ENCODE measurements at regions not wholly inside any gene's neighbourhood (a gene's known extent, or its start where the extent isn't known, plus 50 kb on each side); places are given as distances from the start of the nearest gene placed in this dataset.

GRCh38 chr13:27858046-27858445, 61.8 kb upstream of the PDX1 start:
- TF ChIP-seq FOS (IDR thresholded peaks at IDR 0.05; ENCODE audit: low read depth, low read length) (no peak), CHD1 (IDR thresholded peaks at IDR 0.05; ENCODE audit: low read depth, low read length) (no peak), RAD21 (IDR thresholded peaks at IDR 0.05; ENCODE audit: low read length) (no peak), BHLHE40 (IDR thresholded peaks at IDR 0.05; ENCODE audit: low read depth, low read length) (no peak), USF2 (IDR thresholded peaks at IDR 0.05; ENCODE audit: low read depth, low read length) (no peak), RCOR1 (IDR thresholded peaks at IDR 0.05; ENCODE audit: insufficient replicate concordance, low read length) (no peak), RFX5 (IDR thresholded peaks at IDR 0.05; ENCODE audit: low read depth, low read length) (no peak), POLR2A (IDR thresholded peaks at IDR 0.05; ENCODE audit: low read depth, low read length) (no peak), CTCF (conservative IDR thresholded peaks at IDR 0.05; ENCODE audit: low read depth, low read length) (no peak), NFE2L2 (IDR thresholded peaks at IDR 0.05; ENCODE audit: low read depth, low read length) (no peak), ELK1 (IDR thresholded peaks at IDR 0.05; ENCODE audit: borderline replicate concordance, low read depth, low read length) (no peak), MAFK (IDR thresholded peaks at IDR 0.05; ENCODE audit: low read depth, low read length) (no peak), MXI1 (IDR thresholded peaks at IDR 0.05; ENCODE audit: borderline replicate concordance, low read depth, low read length) (no peak)
- no peak for ATAC-seq (ENCODE audit: low read depth)

More at GRCh38 chr13:27858046-27858445, 61.8 kb upstream of the PDX1 start:
- H4K91ac ChIP-seq (ENCODE audit: insufficient read depth, low read depth, low read length) = no peak overlapping the region
- dilution Hi-C loops (cut with HindIII; ENCODE audit: low sequenced_read_pairs, unreplicated experiment) (no loop called here), intact Hi-C loops (cut with micrococcal nuclease) (no loop called here), in situ Hi-C loops (cut with MboI; ENCODE audit: low sequenced_read_pairs) (no loop called here)
- H3K9me1 ChIP-seq (ENCODE audit: insufficient read depth, low read length) = no peaks in the 10 kb centered on the region
- H3K27me3 ChIP-seq (ENCODE audit: control insufficient read depth, insufficient read depth, low read length) = peaks cover 10% of the 10 kb centered on the region
- H3K36me3 ChIP-seq (ENCODE audit: control insufficient read depth, insufficient read depth, low read length) = no peaks in the 10 kb centered on the region
- H3K56ac ChIP-seq (ENCODE audit: extremely low read depth, insufficient read depth, low read length) = no peak overlapping the region
- no peak overlapping the region for H2BK5ac ChIP-seq (ENCODE audit: low read depth, low read length, poor library complexity, severe bottlenecking)
- no peak overlapping the region for H3K4ac ChIP-seq (ENCODE audit: low read depth, low read length)
- WGBS, 2 experiments (ENCODE audit: extremely low coverage in 2 of 2, insufficient read length in 1 of 2) = no CpG with 5 or more reads among the region's 5 CpGs
- H3K79me1 ChIP-seq (ENCODE audit: low read depth in 1 of 2, low read length in 2 of 2) = no peaks in the 10 kb centered on the region
- H3K4me1 ChIP-seq (ENCODE audit: control insufficient read depth, insufficient read depth, low read length) = no peaks in the 10 kb centered on the region
- no peak overlapping the region for H3K14ac ChIP-seq (replicated peaks; ENCODE audit: low read depth, low read length)
- DNase-seq = no peak
- H2AK9ac ChIP-seq (replicated peaks; ENCODE audit: low read depth, low read length, poor library complexity) = no peak overlapping the region
- no peak overlapping the region for H3K18ac ChIP-seq (ENCODE audit: low read depth, low read length)
- POLR2A ChIA-PET (ENCODE audit: unreplicated experiment) = no interaction called here
- H4K5ac ChIP-seq (ENCODE audit: low read depth, low read length) = no peak overlapping the region
- H2BK15ac ChIP-seq (ENCODE audit: low read depth, low read length) = no peak overlapping the region
- H3K4me3 ChIP-seq (ENCODE audit: insufficient read depth, low read depth, low read length) = no peak overlapping the region
- CTCF ChIA-PET = no interaction called here
- no peaks in the 10 kb centered on the region for H4K20me1 ChIP-seq (ENCODE audit: insufficient read depth, low read length)
- no peak overlapping the region for H3K27ac ChIP-seq (ENCODE audit: insufficient read depth, low read length)
- no peak overlapping the region for H3K23ac ChIP-seq (ENCODE audit: low read depth, low read length)
- H2AFZ ChIP-seq (replicated peaks; ENCODE audit: low read length, poor library complexity) = no peak overlapping the region
- BruUV-seq (replicated peaks) = no TSS peak
- H3K9ac ChIP-seq (ENCODE audit: low read depth, low read length) = no peak overlapping the region
- no peaks in the 10 kb centered on the region for H3K9me3 ChIP-seq (ENCODE audit: control insufficient read depth, insufficient read depth, low read length)
- H2BK120ac ChIP-seq (ENCODE audit: low read depth, low read length) = no peak overlapping the region
- no peak overlapping the region for H2BK20ac ChIP-seq (ENCODE audit: low read depth, low read length)
- H4K8ac ChIP-seq (ENCODE audit: low read depth in 2 of 2, low read length in 2 of 2) = no peak overlapping the region
- no peak overlapping the region for H2AK5ac ChIP-seq (ENCODE audit: low read depth, low read length)
- H3K4me2 ChIP-seq (ENCODE audit: low read depth, low read length) = no peak overlapping the region

All from IMR-90 (cell line).